Aorta (tissue), 5 donors: ENCODE measurements at regions not wholly inside any gene's neighbourhood (a gene's known extent, or its start where the extent isn't known, plus 50 kb on each side); places are given as distances from the start of the nearest gene placed in this dataset.

Source experiments
- ATAC-seq: fragments of 200-7000 bp; cut with Tn5 transposase; one replicate; pipeline ENCODE4 v1.9.1; 2022; ENCODE audit warnings: moderate library complexity; ENCODE audit not compliant: low FRiP score
- DNase-seq, 2 donors: peaks; one replicate each; pipeline ENCODE4 v3.0.0-alpha.2; 2020
- H3K27ac ChIP-seq, 2 donors: one replicate each; pipeline ENCODE4 v1.5.1; 2013; ENCODE audit warnings: low read length in 2 of 2, mild to moderate bottlenecking in 2 of 2, moderate library complexity in 2 of 2, control low read depth in 1 of 2, inconsistent platforms in 1 of 2, low read depth in 1 of 2
- H3K27me3 ChIP-seq, 2 donors: one replicate each; pipeline ENCODE4 v1.6.1; 2013; ENCODE audit warnings: control low read depth in 1 of 2, low read length in 1 of 2, mild to moderate bottlenecking in 1 of 2, moderate library complexity in 1 of 2; ENCODE audit not compliant: insufficient read depth in 2 of 2, control insufficient read depth in 1 of 2
- H3K36me3 ChIP-seq, 2 donors: one replicate each; pipeline ENCODE4 v1.6.1; 2013; ENCODE audit warnings: control low read depth in 1 of 2, low read length in 1 of 2, mild to moderate bottlenecking in 1 of 2; ENCODE audit not compliant: insufficient read depth in 2 of 2, control insufficient read depth in 1 of 2
- H3K4me1 ChIP-seq, 2 donors: one replicate each; pipeline ENCODE4 v1.6.1; 2013; ENCODE audit warnings: low read length in 2 of 2, control low read depth in 1 of 2, mild to moderate bottlenecking in 1 of 2, moderate library complexity in 1 of 2; ENCODE audit not compliant: insufficient read depth in 2 of 2, control insufficient read depth in 1 of 2
- H3K4me3 ChIP-seq, 2 donors: one replicate each; pipeline ENCODE4 v1.5.1; 2013; ENCODE audit warnings: low read length in 2 of 2, control low read depth in 1 of 2, mild to moderate bottlenecking in 1 of 2
- H3K9me3 ChIP-seq: one replicate; pipeline ENCODE4 v1.6.1; 2013; ENCODE audit warnings: mild to moderate bottlenecking, low read length; ENCODE audit not compliant: control insufficient read depth
- WGBS, 2 donors: extraction: QIAGEN DNeasy Blood & Tissue Kit; methylation state at CpG; one replicate each; pipeline ENCODE4 v1.1.7; 2013; 5-methylcytosine and 5-hydroxymethylcytosine counted together
- intact Hi-C, 2 donors: fragments of 100-400 bp; cut with DNase I; formaldehyde crosslinking; loops; one replicate each; pipeline versions ENCODE4 v1.14.2 to v1.15.0; 2022
- donor health status: healthy with polysubstance abuse.
- donor health status: Bipolar disorder and iron deficiency.
- donor health status: DM: no; HTN: no; CAD: no.
- donor health status: DM: no; HTN: no; CAD: no.
- donor health status: DM: yes; HTN: yes; CAD: no.

DNA sequence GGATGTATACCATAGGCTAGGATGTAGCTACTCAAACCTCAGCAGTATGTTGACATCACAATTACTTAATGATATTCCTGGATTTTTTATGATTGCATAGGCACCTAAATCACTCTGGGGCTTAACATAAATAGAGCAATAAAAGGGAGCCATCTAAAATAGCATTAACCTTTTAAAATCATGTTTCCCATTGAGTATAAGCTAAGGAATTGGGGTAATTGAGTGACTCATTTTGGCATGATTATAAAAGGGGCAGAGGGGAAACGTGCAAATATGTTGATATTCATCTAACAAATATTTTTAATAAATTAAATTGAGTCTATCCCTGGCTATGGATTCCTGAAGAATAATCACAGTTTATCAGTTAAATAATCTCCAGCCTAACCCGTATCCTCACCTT lies 74.0 kb upstream of the ADGRF1 start:
- Histone ChIP-seq H3K27ac (no peak overlapping the region), H3K36me3 (no peaks in the 10 kb centered on the region), H3K4me3 (no peak overlapping the region), H3K27me3 (no peaks in the 10 kb centered on the region), H3K4me1 (no peaks in the 10 kb centered on the region), H3K9me3 (no peaks in the 10 kb centered on the region)
- WGBS, 2 donors: 83 to 87% methylated on average over 2 of the region's 2 CpGs
- intact Hi-C loops: no loop called here
- DNase-seq (no peak), ATAC-seq (no peak)

DNA sequence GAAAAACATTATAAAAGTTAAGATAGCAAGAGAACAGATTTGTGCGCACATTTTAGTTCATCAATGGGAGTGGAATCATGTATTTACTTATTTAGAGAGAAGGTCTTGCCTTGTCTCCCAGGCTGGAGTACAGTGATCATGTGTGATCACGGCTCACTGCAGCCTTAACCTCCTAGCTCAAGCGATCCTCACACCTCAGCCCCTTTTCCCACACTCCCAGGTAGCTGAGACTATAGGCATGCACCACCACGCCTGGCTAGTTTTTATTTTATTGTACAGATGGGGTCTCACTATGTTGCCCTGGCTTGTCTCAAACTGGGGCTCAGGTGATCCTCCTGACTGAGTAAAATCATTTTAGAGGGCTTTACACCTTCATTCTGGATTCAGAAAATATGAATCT lies 72.3 kb upstream of the ADGRF1 start:
- no peaks in the 10 kb centered on the region for H3K27me3 ChIP-seq
- H3K27ac ChIP-seq: no peak overlapping the region
- DNase-seq: no peak
- no peaks in the 10 kb centered on the region for H3K9me3 ChIP-seq
- no peak overlapping the region for H3K4me3 ChIP-seq
- 93 to 94% methylated on average over 4 of the region's 4 CpGs for WGBS, 2 donors
- intact Hi-C loops: no loop called here
- no peaks in the 10 kb centered on the region for H3K4me1 ChIP-seq
- no peak for ATAC-seq
- H3K36me3 ChIP-seq: no peaks in the 10 kb centered on the region

DNA sequence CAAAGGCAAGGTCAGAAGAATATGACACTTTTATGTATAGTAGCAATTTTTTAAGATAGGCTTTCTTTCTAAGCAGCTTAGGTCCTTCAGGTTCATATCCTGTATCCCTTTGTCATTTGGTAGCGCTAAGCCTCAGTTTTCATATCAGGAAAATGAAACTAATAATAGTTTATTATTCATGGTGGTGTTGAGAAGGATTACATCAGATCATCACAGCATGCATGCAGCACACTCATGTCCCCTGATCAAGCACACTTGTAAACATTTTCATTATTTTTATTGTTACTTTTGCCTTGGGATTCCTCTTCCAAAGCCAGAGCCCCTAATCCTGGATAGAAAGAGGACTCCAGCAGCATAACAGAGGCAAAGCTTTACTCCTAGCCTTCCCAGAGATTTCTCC lies 70.2 kb upstream of the ADGRF1 start:
- no peak overlapping the region for H3K4me3 ChIP-seq
- WGBS, 2 donors: 83 to 94% methylated on average over 1 of the region's 1 CpG
- H3K27ac ChIP-seq: no peak overlapping the region
- ATAC-seq (no peak), DNase-seq (no peak)
- intact Hi-C loops: no loop called here
- H3K9me3 ChIP-seq: no peaks in the 10 kb centered on the region
- H3K36me3 ChIP-seq: no peaks in the 10 kb centered on the region
- no peaks in the 10 kb centered on the region for H3K27me3 ChIP-seq
- H3K4me1 ChIP-seq: no peaks in the 10 kb centered on the region

DNA sequence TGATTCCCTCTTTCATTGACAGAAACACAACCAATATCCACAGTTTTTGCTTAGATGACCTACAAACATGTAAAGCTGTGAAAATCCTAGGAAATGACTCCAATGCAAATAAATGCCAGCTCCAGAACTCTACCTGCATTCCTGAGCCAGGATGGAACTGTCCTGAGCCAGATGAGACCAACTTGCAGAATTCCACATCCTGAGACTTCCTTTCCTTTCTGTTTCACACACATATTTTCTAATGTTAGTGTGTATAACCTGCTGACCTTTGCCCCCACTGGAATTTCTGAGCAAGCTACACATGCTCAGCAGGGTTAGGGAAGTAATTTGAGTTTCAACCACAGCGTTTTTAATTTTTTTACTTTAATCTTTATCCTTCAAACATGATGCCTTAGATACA lies 69.6 kb upstream of the ADGRF1 start:
- Histone ChIP-seq H3K4me3 (no peak overlapping the region), H3K36me3 (no peaks in the 10 kb centered on the region), H3K9me3 (no peaks in the 10 kb centered on the region), H3K27me3 (no peaks in the 10 kb centered on the region), H3K27ac (no peak overlapping the region), H3K4me1 (no peaks in the 10 kb centered on the region)
- intact Hi-C loops: no loop called here
- WGBS, 2 donors: 51 to 60% methylated on average over 1 of the region's 1 CpG
- no peak for DNase-seq
- ATAC-seq: no peak

DNA sequence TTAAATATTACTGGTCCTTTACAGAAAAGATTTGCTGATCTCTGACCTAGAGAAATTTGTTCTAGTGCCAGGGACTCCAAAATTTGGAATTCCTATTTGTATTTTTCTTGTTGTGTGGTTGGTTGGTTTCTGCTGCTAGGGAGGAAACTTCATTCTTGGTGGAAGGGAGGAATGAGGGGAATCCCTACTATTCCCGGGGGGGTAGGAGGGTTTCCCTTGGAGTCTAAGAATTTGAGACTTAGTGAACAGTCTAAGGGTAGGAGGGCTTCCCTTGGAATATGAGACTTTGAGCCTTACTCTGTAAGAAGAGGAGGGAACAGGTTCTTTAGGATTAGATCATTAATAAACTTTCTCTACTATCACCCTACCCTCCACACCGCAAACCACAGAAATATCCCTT lies 67.1 kb upstream of the ADGRF1 start:
- ATAC-seq (no peak), DNase-seq (no peak)
- no peaks in the 10 kb centered on the region for H3K36me3 ChIP-seq
- H3K27me3 ChIP-seq: no peaks in the 10 kb centered on the region
- no peak overlapping the region for H3K27ac ChIP-seq
- H3K4me3 ChIP-seq: no peak overlapping the region
- no peaks in the 10 kb centered on the region for H3K4me1 ChIP-seq
- intact Hi-C loops: no loop called here
- WGBS, 2 donors: 48 to 72% methylated on average over 2 of the region's 2 CpGs
- H3K9me3 ChIP-seq: no peaks in the 10 kb centered on the region

DNA sequence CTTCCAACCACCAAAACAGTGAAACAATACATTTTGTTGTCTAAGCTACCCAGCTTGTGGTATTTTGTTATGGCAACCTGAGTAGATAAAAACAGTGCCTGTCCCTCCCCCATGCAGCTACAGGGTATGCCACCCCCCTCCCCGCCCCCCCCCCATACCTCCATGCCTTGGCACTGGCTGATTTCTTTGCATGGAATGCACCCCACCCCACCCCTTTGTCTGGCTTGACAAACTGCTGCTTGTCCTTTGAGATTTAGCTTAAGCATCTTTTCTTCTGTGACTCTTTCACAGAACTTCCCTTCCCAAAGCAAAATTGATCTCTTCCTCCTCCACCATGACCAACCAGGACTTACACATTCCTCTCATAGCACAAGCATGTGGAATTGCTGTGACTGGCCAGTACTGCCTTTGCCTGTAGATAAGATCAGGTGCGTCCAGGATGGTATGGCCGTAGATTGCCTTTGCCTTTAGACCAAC lies 64.6 kb upstream of the ADGRF1 start:
- Histone ChIP-seq H3K27me3 (no peaks in the 10 kb centered on the region), H3K4me3 (no peak overlapping the region), H3K36me3 (no peaks in the 10 kb centered on the region), H3K27ac (no peak overlapping the region), H3K9me3 (no peaks in the 10 kb centered on the region), H3K4me1 (no peaks in the 10 kb centered on the region)
- ATAC-seq (peak; percentile 28), DNase-seq (no peak)
- 82 to 89% methylated on average over 3 of the region's 3 CpGs for WGBS, 2 donors
- intact Hi-C loops: no loop called here

DNA sequence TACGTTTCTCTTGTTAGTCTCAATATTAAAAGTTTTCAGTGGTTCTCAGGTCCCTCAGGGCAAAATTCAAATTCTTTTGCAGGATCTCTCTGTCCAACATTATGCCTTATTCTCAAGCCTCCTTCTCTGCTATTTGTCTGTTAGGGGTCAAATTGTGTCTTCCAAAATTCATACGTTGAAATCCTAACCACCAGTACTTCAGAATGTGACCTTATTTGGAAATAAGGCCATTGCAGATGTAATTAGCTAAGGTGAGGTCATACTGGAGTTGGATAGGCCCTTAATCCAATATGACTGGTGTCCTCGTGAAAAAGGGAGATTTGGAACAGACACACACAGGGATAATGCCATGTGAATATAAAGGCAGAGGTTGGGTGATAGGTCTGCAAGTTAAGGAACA lies 64.1 kb upstream of the ADGRF1 start:
- Histone ChIP-seq H3K9me3 (no peaks in the 10 kb centered on the region), H3K4me1 (no peaks in the 10 kb centered on the region), H3K36me3 (no peaks in the 10 kb centered on the region), H3K27ac (no peak overlapping the region), H3K27me3 (no peaks in the 10 kb centered on the region), H3K4me3 (no peak overlapping the region)
- no peak for DNase-seq
- WGBS, 2 donors: 44 to 72% methylated on average over 3 of the region's 3 CpGs
- intact Hi-C loops: no loop called here
- no peak for ATAC-seq

DNA sequence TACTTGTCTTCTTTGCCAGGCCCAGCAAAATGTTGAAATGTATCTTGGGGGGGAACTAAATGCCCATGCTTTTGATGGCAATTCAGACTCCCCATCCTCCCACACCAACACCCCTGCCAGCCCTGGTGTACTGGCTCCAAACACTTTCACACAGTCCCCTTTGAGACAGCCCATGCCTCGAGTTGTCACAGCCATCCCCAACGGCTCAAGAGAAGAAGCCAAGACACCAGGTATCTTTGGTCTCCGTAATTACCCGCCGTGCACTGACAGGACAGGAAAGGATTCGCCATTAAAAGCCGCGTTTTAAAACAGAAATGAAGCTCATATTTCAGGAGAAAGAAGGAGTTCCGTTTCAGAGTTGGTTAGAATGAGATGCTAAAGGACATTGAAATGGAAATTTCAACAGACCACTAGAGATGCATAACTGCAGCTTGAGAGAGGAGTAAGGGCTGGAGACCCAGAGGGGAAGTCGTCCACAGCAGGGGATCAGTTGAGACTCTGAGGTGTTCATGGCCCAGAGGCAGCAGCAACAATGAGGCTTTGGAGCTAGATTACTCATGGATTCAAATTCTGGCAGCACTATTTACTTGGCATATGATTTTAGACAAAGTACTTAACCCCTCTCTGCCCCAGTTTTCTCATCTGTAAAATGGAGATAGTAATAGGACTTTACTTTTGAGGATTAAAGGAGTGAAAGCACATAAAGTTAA lies 63.5 kb upstream of the ADGRF1 start:
- Histone ChIP-seq H3K4me1 (no peaks in the 10 kb centered on the region), H3K27me3 (no peaks in the 10 kb centered on the region), H3K4me3 (no peak overlapping the region), H3K36me3 (no peaks in the 10 kb centered on the region), H3K27ac (no peak overlapping the region), H3K9me3 (no peaks in the 10 kb centered on the region)
- ATAC-seq (no peak), DNase-seq (no peak)
- intact Hi-C loops: no loop called here
- WGBS, 2 donors: 84 to 88% methylated on average over 10 of the region's 10 CpGs

DNA sequence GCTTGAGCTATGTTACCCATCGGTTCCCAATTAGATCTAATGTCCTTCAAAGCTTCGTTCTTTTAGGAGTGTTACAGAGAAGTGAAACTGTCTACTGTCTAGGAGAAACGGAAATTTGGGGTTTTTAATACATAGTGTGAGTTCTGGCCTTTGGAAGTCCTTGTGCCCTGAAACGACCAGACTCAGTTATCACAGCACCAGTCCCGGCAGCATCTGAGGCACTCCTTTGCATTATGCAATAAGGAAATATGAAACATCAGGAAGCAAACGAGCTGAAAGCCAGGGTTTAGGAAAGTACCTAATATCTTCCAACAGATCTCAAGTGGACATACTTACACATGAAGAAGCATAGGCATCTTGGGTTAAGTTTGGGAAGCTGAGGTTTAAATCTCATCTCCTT lies 61.8 kb upstream of the ADGRF1 start:
- ATAC-seq (no peak), DNase-seq (no peak)
- Histone ChIP-seq H3K27me3 (no peaks in the 10 kb centered on the region), H3K36me3 (no peaks in the 10 kb centered on the region), H3K27ac (no peak overlapping the region), H3K4me1 (no peaks in the 10 kb centered on the region), H3K9me3 (no peaks in the 10 kb centered on the region), H3K4me3 (no peak overlapping the region)
- WGBS, 2 donors: 76 to 78% methylated on average over 6 of the region's 6 CpGs
- intact Hi-C loops: no loop called here
